Endothelial cell of umbilical vein (primary cell): ENCODE measurements at regions not wholly inside any gene's neighbourhood (a gene's known extent, or its start where the extent isn't known, plus 50 kb on each side); places are given as distances from the start of the nearest gene placed in this dataset.

Experiments
- CTCF ChIP-seq, 2 donors: IDR thresholded peaks; 1 replicate in 1 of 2; 2 replicates in 1 of 2; pipeline ENCODE4 v1.5.1; 2011; ENCODE audit warnings: low read length in 2 of 2, mild to moderate bottlenecking in 2 of 2, moderate library complexity in 2 of 2, control low read depth in 1 of 2, inconsistent platforms in 1 of 2, low read depth in 1 of 2; ENCODE audit not compliant: insufficient read depth in 1 of 2; ENCODE audit errors: extremely low read depth in 1 of 2
- EZH2 ChIP-seq: IDR thresholded peaks from 2 replicates; pipeline ENCODE4 v1.6.1; 2012; ENCODE audit warnings: borderline replicate concordance, low read depth, mild to moderate bottlenecking, moderate library complexity, low read length, inconsistent platforms; ENCODE audit not compliant: severe bottlenecking
- FOS ChIP-seq: IDR thresholded peaks from 2 replicates; pipeline ENCODE4 v1.6.1; 2011; ENCODE audit warnings: mild to moderate bottlenecking, low read length, moderate library complexity, borderline replicate concordance; ENCODE audit not compliant: insufficient read depth
- JUN ChIP-seq: IDR thresholded peaks from 2 replicates; pipeline ENCODE4 v1.6.1; 2011; ENCODE audit warnings: borderline replicate concordance, low read depth; ENCODE audit not compliant: insufficient read length, insufficient read depth
- MAX ChIP-seq: IDR thresholded peaks from 2 replicates; pipeline ENCODE4 v1.6.1; 2011; ENCODE audit not compliant: insufficient read depth, insufficient read length
- MYC ChIP-seq: IDR thresholded peaks from one replicate; pipeline ENCODE4 v1.6.1; 2011; ENCODE audit warnings: mild to moderate bottlenecking, low read depth, low read length
- POLR2A ChIP-seq: IDR thresholded peaks from 2 replicates; pipeline ENCODE4 v1.6.1; 2012; ENCODE audit warnings: low read depth, mild to moderate bottlenecking, control low read depth, low read length
- POLR2AphosphoS5 ChIP-seq: IDR thresholded peaks from 2 replicates; pipeline ENCODE4 v1.6.1; 2012; ENCODE audit warnings: low read depth, mild to moderate bottlenecking, control low read depth, low read length, moderate library complexity; ENCODE audit not compliant: insufficient read depth

- TF ChIP-seq POLR2A (no peak), CTCF (IDR thresholded peaks at IDR 0.05; ENCODE audit: extremely low read depth in 1 of 2, insufficient read depth in 1 of 2, low read depth in 1 of 2, low read length in 2 of 2) (no peak), EZH2 (no peak), POLR2AphosphoS5 (no peak), MYC (no peak), FOS (no peak), JUN (no peak), MAX (no peak)
Measured at GRCh38 chr3:104677932-104678331, 688.8 kb upstream of the ALCAM start.
